HG03342 (cell line): ENCODE measurements at regions not wholly inside any gene's neighbourhood (a gene's known extent, or its start where the extent isn't known, plus 50 kb on each side); places are given as distances from the start of the nearest gene placed in this dataset.

ENCODE experiments used
- ATAC-seq: cut with Tn5 transposase; IDR thresholded peaks from one replicate; pipeline ENCODE4 v1.9.1; 2021; ENCODE audit warnings: mild to moderate bottlenecking, moderate library complexity; ENCODE audit not compliant: unreplicated experiment

GRCh38 chr4:127155116-127155515, 477.6 kb upstream of the INTU start:
- ATAC-seq: no peak

- ATAC-seq: no peak
These were observed 477.2 kb upstream of the INTU start for GRCh38 chr4:127155555-127155954.

- no peak for ATAC-seq
These were observed 470.0 kb upstream of the INTU start for GRCh38 chr4:127162741-127163140.

- ATAC-seq: no peak
These were observed 466.8 kb upstream of the INTU start for GRCh38 chr4:127165971-127166370.

GRCh38 chr4:127174201-127174600, 458.6 kb upstream of the INTU start:
- no peak for ATAC-seq

GRCh38 chr4:127174616-127175015, 458.1 kb upstream of the INTU start:
- no peak for ATAC-seq

- no peak for ATAC-seq
These were observed 453.3 kb upstream of the INTU start for GRCh38 chr4:127179256-127180087.

GRCh38 chr4:127181001-127181400, 451.8 kb upstream of the INTU start:
- no peak for ATAC-seq

GRCh38 chr4:127182687-127183086, 450.1 kb upstream of the INTU start:
- ATAC-seq: no peak

- no peak for ATAC-seq
These were observed 443.9 kb upstream of the INTU start for GRCh38 chr4:127188847-127189246.

- no peak for ATAC-seq
These were observed 438.5 kb upstream of the INTU start for GRCh38 chr4:127194281-127194680.

GRCh38 chr4:127196655-127197352, 436.0 kb upstream of the INTU start:
- no peak for ATAC-seq

GRCh38 chr4:127203562-127204200, 429.1 kb upstream of the INTU start:
- no peak for ATAC-seq

- ATAC-seq: no peak
These were observed 428.4 kb upstream of the INTU start for GRCh38 chr4:127204322-127204721.

- no peak for ATAC-seq
These were observed 423.1 kb upstream of the INTU start for GRCh38 chr4:127209580-127210095.

- ATAC-seq: no peak
These were observed 421.7 kb upstream of the INTU start for GRCh38 chr4:127210893-127211649.

- ATAC-seq: no peak
These were observed 420.9 kb upstream of the INTU start for GRCh38 chr4:127211650-127212560.

- ATAC-seq: no peak
These were observed 420.1 kb upstream of the INTU start for GRCh38 chr4:127212701-127213100.

GRCh38 chr4:127214016-127214415, 418.7 kb upstream of the INTU start:
- no peak for ATAC-seq

- no peak for ATAC-seq
These were observed 417.8 kb upstream of the INTU start for GRCh38 chr4:127214931-127215330.
